Upper lobe of right lung (tissue), 1 donor: ENCODE measurements at regions not wholly inside any gene's neighbourhood (a gene's known extent, or its start where the extent isn't known, plus 50 kb on each side); places are given as distances from the start of the nearest gene placed in this dataset.
"Not testable (repeated sequence)": the region's sequence is repeated elsewhere in the genome, so short reads cannot be mapped to it uniquely, and the experiment has no call there.

Experiments
- ATAC-seq: fragments of 200-7000 bp; cut with Tn5 transposase; one replicate; pipeline ENCODE4 v1.9.1; 2020; ENCODE audit warnings: mild to moderate bottlenecking, moderate library complexity
- DNase-seq: peaks from one replicate; pipeline ENCODE4 v3.0.0-alpha.2; 2020
- H3K27ac ChIP-seq: fragments of 200-600 bp; one replicate; pipeline ENCODE4 v1.8.0; 2022
- H3K27me3 ChIP-seq: fragments of 200-600 bp; one replicate; pipeline ENCODE4 v1.8.0; 2022; ENCODE audit warnings: mild to moderate bottlenecking
- H3K36me3 ChIP-seq: fragments of 200-600 bp; one replicate; pipeline ENCODE4 v1.8.0; 2022
- H3K4me1 ChIP-seq: fragments of 200-600 bp; one replicate; pipeline ENCODE4 v1.8.0; 2022
- H3K4me3 ChIP-seq: fragments of 200-600 bp; one replicate; pipeline ENCODE4 v1.8.0; 2022; ENCODE audit warnings: mild to moderate bottlenecking
- H3K9me3 ChIP-seq: fragments of 200-600 bp; one replicate; pipeline ENCODE4 v1.8.0; 2022
- intact Hi-C: fragments of 100-400 bp; cut with DNase I; formaldehyde crosslinking; loops from one replicate; pipeline ENCODE4 v1.11.0; 2022
- TF ChIP-seq, protein P1 (sequence below): fragments of 200-600 bp; IDR thresholded peaks from one replicate; pipeline ENCODE4 v1.8.0; 2022; ENCODE audit warnings: antibody characterized with exemption
- donor health status: DM: no; HTN: yes; CAD: no; lungs with severe emphysema.

DNA sequence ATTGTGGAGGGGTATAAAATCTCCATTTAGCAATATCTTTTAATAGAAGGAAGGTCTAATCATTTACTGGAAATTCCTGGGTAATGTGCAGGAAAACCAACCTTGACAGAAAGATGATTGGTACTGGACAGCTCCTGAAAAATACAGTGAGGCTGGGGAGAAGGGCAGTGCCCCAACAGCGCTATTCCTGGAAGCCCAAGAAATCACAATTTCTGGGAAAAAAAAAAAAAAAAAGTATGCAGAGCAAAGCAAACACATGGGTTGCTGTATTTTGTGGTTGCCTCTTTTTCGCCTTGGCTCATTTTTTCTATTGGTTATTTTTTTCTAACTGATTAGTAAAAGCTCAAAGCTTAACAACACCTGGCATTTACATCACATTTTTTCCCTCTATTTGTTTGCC, 249.7 kb downstream of the ENC1 start:
- Histone ChIP-seq H3K27ac (no peak overlapping the region), H3K4me3 (no peak overlapping the region), H3K9me3 (no peaks in the 10 kb centered on the region), H3K27me3 (no peaks in the 10 kb centered on the region), H3K36me3 (no peaks in the 10 kb centered on the region), H3K4me1 (no peaks in the 10 kb centered on the region)
- intact Hi-C loops = loop anchor here (10.0 kb wide), 1 partner anchor 244 kb away; no protein-coding TSS in a partner anchor
- ATAC-seq (no peak), DNase-seq (no peak)
- TF ChIP-seq, protein P1, sequence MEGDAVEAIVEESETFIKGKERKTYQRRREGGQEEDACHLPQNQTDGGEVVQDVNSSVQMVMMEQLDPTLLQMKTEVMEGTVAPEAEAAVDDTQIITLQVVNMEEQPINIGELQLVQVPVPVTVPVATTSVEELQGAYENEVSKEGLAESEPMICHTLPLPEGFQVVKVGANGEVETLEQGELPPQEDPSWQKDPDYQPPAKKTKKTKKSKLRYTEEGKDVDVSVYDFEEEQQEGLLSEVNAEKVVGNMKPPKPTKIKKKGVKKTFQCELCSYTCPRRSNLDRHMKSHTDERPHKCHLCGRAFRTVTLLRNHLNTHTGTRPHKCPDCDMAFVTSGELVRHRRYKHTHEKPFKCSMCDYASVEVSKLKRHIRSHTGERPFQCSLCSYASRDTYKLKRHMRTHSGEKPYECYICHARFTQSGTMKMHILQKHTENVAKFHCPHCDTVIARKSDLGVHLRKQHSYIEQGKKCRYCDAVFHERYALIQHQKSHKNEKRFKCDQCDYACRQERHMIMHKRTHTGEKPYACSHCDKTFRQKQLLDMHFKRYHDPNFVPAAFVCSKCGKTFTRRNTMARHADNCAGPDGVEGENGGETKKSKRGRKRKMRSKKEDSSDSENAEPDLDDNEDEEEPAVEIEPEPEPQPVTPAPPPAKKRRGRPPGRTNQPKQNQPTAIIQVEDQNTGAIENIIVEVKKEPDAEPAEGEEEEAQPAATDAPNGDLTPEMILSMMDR = no peak

DNA sequence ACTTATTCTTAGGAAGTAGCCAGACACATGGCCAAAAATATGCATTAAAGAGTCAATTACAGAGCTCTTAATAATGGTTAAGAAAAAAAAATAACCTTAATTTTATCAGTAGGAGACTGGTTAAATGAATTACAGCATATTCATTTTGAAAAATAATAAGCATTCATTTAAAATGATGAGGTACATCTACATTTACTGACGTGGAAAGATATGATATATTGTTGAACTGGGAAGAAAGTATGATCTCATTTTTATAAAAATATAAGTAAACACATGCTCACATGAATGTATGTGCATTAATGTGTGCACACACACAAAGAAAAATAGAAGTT, 250.3 kb downstream of the ENC1 start:
- H3K27ac ChIP-seq = no peak overlapping the region
- no peaks in the 10 kb centered on the region for H3K36me3 ChIP-seq
- intact Hi-C loops = loop anchor here (10.0 kb wide), 1 partner anchor 245 kb away; no protein-coding TSS in a partner anchor

DNA sequence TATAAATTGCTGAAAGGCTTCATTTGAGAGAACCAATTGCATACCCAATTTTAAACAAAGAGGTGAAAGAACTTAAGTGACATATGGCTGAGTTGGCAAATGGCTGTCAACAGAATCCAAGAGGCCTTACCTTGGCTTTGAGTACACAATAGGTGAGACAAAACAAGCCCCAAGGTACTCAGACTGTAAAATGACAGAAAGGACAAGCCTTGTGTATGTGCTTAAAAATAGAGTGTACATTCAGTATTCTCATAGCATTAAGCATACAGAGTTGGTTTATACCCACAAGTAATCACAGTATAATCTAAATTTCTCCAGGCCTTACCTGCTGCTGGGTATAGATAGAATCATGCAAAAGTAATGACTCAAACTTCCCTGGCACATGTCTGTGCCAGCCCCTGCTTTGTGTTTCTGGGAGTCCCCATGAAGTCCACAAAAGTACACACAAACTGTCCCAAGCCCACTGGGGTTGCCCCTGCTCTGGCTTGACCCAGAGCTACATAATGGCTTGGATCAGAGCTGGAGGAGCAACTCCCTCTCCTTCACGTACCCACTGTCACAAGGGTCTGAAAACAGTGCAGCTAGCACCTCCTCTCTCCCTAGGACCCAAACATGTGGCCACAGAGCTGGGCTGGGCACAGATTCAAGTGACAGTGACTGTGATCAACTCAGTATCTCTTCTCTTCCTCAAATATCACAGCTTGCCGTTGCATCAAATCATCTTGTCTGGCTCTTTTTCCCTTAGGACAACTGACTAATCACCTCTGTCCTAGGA, 250.8 kb downstream of the ENC1 start:
- Histone ChIP-seq H3K4me3 (no peak overlapping the region), H3K27me3 (no peaks in the 10 kb centered on the region), H3K9me3 (no peaks in the 10 kb centered on the region), H3K4me1 (peaks cover 5% of the 10 kb centered on the region), H3K27ac (no peak overlapping the region), H3K36me3 (no peaks in the 10 kb centered on the region)
- TF ChIP-seq, protein P1 = no peak
- intact Hi-C loops = loop anchor here (10.0 kb wide), 1 partner anchor 245 kb away; no protein-coding TSS in a partner anchor
- DNase-seq (no peak), ATAC-seq (no peak)

More for the DNA sequence above, 250.3 kb downstream of the ENC1 start:
- TF ChIP-seq, protein P1 = no peak
- H3K4me1 ChIP-seq = no peaks in the 10 kb centered on the region
- no peaks in the 10 kb centered on the region for H3K27me3 ChIP-seq
- H3K4me3 ChIP-seq = no peak overlapping the region
- no peak for DNase-seq
- H3K9me3 ChIP-seq = no peaks in the 10 kb centered on the region
- no peak for ATAC-seq

DNA sequence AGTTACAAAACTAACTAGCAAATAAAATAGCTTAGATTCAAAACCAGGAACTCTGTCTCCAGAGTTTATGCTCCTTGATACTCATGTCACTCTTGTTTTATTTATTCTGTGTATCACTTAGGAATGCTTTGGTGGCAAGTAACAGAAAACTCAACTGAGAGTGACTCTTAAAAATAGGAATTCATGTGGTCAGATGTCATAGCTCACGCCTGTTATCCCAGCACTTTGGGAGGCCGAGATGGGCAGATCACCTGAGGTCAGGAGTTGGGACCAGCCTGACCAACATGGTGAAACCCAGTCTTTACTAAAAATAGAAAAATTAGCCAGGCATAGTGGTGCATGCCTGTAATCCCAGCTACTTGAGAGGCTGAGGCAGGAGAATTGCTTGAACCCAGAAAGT, 252.1 kb downstream of the ENC1 start:
- H3K27me3 ChIP-seq, H3K4me3 ChIP-seq, H3K36me3 ChIP-seq, H3K4me1 ChIP-seq, H3K9me3 ChIP-seq, ATAC-seq, intact Hi-C loops, H3K27ac ChIP-seq, DNase-seq: not testable (repeated sequence)

DNA sequence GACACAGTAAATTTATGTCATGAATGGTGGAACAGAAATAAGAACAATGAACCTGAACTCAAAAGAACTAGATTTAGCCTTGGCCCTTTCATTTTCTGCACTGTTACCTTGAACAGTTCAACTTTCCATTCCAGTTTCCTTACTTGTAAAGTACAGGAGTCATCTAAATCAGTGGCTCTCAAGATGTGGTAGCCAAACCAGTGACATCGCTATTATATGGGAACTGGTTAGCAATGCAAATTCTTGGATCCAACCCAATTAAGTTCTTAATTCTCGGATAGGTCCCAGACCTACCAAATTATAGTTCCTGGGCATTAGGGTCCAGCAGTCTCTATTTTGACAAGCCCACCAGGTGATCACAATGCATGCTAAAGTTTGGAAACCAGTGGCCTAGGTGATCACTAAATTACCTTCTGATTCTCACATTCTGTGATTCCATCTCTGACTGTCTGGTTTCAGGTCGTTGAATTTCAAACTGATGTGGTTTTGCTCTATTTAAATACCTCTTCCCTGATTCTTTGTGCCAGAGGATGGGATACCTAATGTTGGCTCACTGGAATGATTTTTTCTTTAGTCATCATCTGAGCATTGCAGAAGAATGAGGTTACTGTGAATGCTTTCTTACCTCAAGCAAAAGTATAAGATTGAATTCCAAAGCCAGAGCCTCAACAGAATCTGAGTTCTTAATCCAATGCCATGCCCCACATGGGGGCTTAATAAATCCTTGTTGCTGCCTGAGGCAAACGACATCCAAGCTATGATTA, 253.8 kb downstream of the ENC1 start:
- intact Hi-C loops = no loop called here
- H3K27ac ChIP-seq = no peak overlapping the region
- TF ChIP-seq, protein P1 = no peak

DNA sequence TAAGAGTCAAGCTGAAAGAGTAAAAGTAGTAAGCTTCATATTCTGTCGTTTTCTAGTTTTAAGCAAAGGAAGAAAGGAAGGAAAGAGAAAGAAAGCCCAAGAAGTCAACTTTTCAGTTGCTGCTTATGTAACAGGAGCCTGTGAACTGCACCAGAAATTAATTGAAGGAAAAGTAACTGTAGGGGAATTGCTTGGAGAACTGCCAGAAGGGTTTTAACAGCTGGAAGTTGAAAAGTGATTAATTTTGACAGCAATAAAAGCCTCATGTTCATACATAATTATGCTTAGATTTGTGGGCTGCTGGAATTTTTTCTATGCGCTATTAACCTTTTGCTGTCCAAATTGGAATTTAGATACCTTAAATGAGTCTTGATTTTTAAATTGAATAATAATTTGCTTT, 255.7 kb downstream of the ENC1 start:
- no peak for ATAC-seq
- H3K36me3 ChIP-seq = no peaks in the 10 kb centered on the region
- no peak for DNase-seq
- TF ChIP-seq, protein P1 = no peak
- no peaks in the 10 kb centered on the region for H3K9me3 ChIP-seq
- H3K27me3 ChIP-seq = no peaks in the 10 kb centered on the region
- peaks cover 13% of the 10 kb centered on the region for H3K4me1 ChIP-seq
- H3K27ac ChIP-seq = no peak overlapping the region
- no peak overlapping the region for H3K4me3 ChIP-seq
- intact Hi-C loops = no loop called here

More for the DNA sequence above, 253.8 kb downstream of the ENC1 start:
- peaks cover 13% of the 10 kb centered on the region for H3K4me1 ChIP-seq
- H3K9me3 ChIP-seq = no peaks in the 10 kb centered on the region
- ATAC-seq (no peak), DNase-seq (no peak)
- no peaks in the 10 kb centered on the region for H3K27me3 ChIP-seq
- no peak overlapping the region for H3K4me3 ChIP-seq
- no peaks in the 10 kb centered on the region for H3K36me3 ChIP-seq
